ENCODE measurements at regions not wholly inside any gene's neighbourhood (a gene's known extent, or its start where the extent isn't known, plus 50 kb on each side); places are given as distances from the start of the nearest gene placed in this dataset.

DNA sequence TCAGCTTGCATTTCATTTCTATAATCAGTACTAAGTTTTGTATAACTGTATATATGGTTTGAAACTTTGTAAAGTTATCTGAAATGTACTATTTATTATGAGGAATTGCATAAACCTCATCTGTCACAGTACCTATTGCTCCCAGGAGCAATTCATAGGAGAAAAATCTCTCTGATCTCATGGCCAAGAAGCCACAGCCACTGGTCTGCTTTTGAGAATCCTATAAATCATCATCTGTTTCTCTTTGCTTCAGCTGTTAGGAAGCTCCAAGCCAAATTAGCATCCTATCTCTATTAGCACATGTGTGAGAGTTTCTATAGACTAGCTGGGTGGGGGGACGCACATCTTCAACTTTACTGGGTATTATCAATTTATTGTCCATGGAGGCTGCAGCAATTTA lies 210.3 kb downstream of the CYP26B1 start:
- Histone ChIP-seq H3K27me3 (replicated peaks in 1 of 4; ENCODE audit: control insufficient read depth in 3 of 4, extremely low read depth in 1 of 4, insufficient read depth in 3 of 4, low read length in 3 of 4) (no peaks in the 10 kb centered on the region), H3K79me2 (ENCODE audit: control insufficient read depth in 1 of 2, insufficient read depth in 2 of 2, low read length in 2 of 2) (no peaks in the 10 kb centered on the region), H3K4ac (replicated peaks; ENCODE audit: insufficient read length, low read depth, low read length) (no peak overlapping the region), H2AFZ (ENCODE audit: low read length) (no peak overlapping the region), H3K23me2 (ENCODE audit: low read depth, low read length) (no peaks in the 10 kb centered on the region), H2BK5ac (ENCODE audit: low read depth, low read length) (no peak overlapping the region), H2BK12ac (ENCODE audit: low read depth, low read length) (no peak overlapping the region), H2BK15ac (ENCODE audit: low read length) (no peak overlapping the region), H3K9ac (replicated peaks in 1 of 4; ENCODE audit: extremely low read depth in 1 of 4, low read depth in 3 of 4, low read length in 3 of 4) (no peak overlapping the region), H3K4me2 (ENCODE audit: insufficient read depth in 1 of 2, low read depth in 2 of 2, low read length in 2 of 2) (no peak overlapping the region), H3K18ac (ENCODE audit: extremely low read depth, low read length) (no peak overlapping the region), H4K20me1 (replicated peaks in 1 of 2; ENCODE audit: control insufficient read depth in 1 of 2, insufficient read depth in 2 of 2, low read length in 2 of 2) (no peaks in the 10 kb centered on the region), H3K14ac (ENCODE audit: insufficient read length) (no peak overlapping the region), H3K9me3 (ENCODE audit: insufficient read depth in 2 of 2, low read depth in 1 of 2, low read length in 1 of 2) (no peaks in the 10 kb centered on the region), H4K5ac (ENCODE audit: insufficient read length, low read depth, low read length) (no peak overlapping the region), H3K23ac (ENCODE audit: insufficient read length) (no peak overlapping the region), H3K56ac (replicated peaks; ENCODE audit: insufficient read length, low read depth, low read length) (no peak overlapping the region), H4K91ac (replicated peaks; ENCODE audit: insufficient read length, low read length) (no peak overlapping the region), H3K4me1 (replicated peaks in 1 of 4; ENCODE audit: control insufficient read depth in 3 of 4, insufficient read depth in 4 of 4, low read length in 3 of 4) (no peaks in the 10 kb centered on the region; a peak in 1 of 7 replicates), H2AK5ac (ENCODE audit: low read depth, low read length) (no peak overlapping the region), H3K36me3 (ENCODE audit: control insufficient read depth in 2 of 4, insufficient read depth in 4 of 4, low read length in 3 of 4) (no peaks in the 10 kb centered on the region; a peak in 1 of 8 replicates), H2BK20ac (ENCODE audit: low read length) (no peak overlapping the region), H2BK120ac (replicated peaks; ENCODE audit: low read depth, low read length) (no peak overlapping the region), H3K4me3 (ENCODE audit: extremely low read depth in 1 of 4, insufficient read depth in 2 of 4, low read depth in 3 of 4, low read length in 4 of 4) (no peak overlapping the region), H3K79me1 (ENCODE audit: low read depth, low read length) (no peaks in the 10 kb centered on the region), H3K27ac (ENCODE audit: low read depth, low read length) (no peak overlapping the region), H4K8ac (ENCODE audit: extremely low read depth, insufficient read depth, low read length) (no peak overlapping the region)
- WGBS, 2 experiments (ENCODE audit: extremely low coverage in 1 of 2, insufficient coverage in 1 of 2, insufficient read length in 1 of 2, insufficient replicate concordance in 2 of 2, low coverage in 1 of 2, low lambda C conversion rate in 2 of 2, missing lambda C conversion rate in 1 of 2), result 87% methylated on average over 1 of the region's 1 CpG; no CpG with 5 or more reads in 1 of the 2 experiments
- CTCF ChIA-PET (ENCODE audit: partially characterized antibody), result interaction anchor here (0.7 to 8.3 kb wide), 9 partner anchors 13 to 1175 kb away, joined by 3 to 90 read pairs (median 4); no protein-coding TSS in a partner anchor
- FAIRE-seq, result no peak
- DNase-seq (ENCODE audit: low read depth in 1 of 2, low spot score in 2 of 2), result no peak
- POLR2A ChIA-PET (ENCODE audit: partially characterized antibody), result no interaction called here
- no peak for TF ChIP-seq TAF1 (IDR thresholded peaks at IDR 0.05; ENCODE audit: low read depth, low read length)
- no peak for TF ChIP-seq HDAC6 (IDR thresholded peaks at IDR 0.05; ENCODE audit: low read depth, low read length)
- TF ChIP-seq, protein P1, sequence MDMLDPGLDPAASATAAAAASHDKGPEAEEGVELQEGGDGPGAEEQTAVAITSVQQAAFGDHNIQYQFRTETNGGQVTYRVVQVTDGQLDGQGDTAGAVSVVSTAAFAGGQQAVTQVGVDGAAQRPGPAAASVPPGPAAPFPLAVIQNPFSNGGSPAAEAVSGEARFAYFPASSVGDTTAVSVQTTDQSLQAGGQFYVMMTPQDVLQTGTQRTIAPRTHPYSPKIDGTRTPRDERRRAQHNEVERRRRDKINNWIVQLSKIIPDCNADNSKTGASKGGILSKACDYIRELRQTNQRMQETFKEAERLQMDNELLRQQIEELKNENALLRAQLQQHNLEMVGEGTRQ (IDR thresholded peaks at IDR 0.05; ENCODE audit: low read length), result no peak
- TF ChIP-seq CREB1 (IDR thresholded peaks at IDR 0.05), result no peak
